ENCODE measurements at regions not wholly inside any gene's neighbourhood (a gene's known extent, or its start where the extent isn't known, plus 50 kb on each side); places are given as distances from the start of the nearest gene placed in this dataset.
A peak's percentile ranks its signal among the peaks of the same experiment; 100 is the strongest.
"Not testable (repeated sequence)": the region's sequence is repeated elsewhere in the genome, so short reads cannot be mapped to it uniquely, and the experiment has no call there.

- not testable (repeated sequence) for ATAC-seq (ENCODE audit: low read depth in 2 of 2); H3K4me1 Mint-ChIP-seq; H3K36me3 Mint-ChIP-seq; H3K4me3 Mint-ChIP-seq; H3K27me3 Mint-ChIP-seq; DNase-seq; H3K27ac Mint-ChIP-seq; H3K9me3 Mint-ChIP-seq
These were observed 75.1 kb upstream of the KIF2A start for GRCh38 chr5:62230876-62231388.

GRCh38 chr5:62231576-62231975 lies 74.4 kb upstream of the KIF2A start:
- no peak for ATAC-seq (ENCODE audit: low read depth in 2 of 2)
- DNase-seq = no peak
- Mint-ChIP-seq H3K4me1 (no peaks in the 10 kb centered on the region), H3K27ac (no peak overlapping the region), H3K36me3 (no peaks in the 10 kb centered on the region), H3K9me3 (peaks cover 0 to 2% (median 0%) of the 10 kb centered on the region in 7 donors), H3K27me3 (peaks cover 0 to 6% (median 0%) of the 10 kb centered on the region in 3 donors), H3K4me3 (no peak overlapping the region)

- H3K4me1 Mint-ChIP-seq; H3K36me3 Mint-ChIP-seq; H3K9me3 Mint-ChIP-seq; DNase-seq; H3K4me3 Mint-ChIP-seq; H3K27me3 Mint-ChIP-seq; H3K27ac Mint-ChIP-seq; ATAC-seq (ENCODE audit: low read depth in 2 of 2): not testable (repeated sequence)
These were observed 73.8 kb upstream of the KIF2A start for GRCh38 chr5:62232218-62232617.

- ATAC-seq (ENCODE audit: low read depth in 2 of 2); H3K27me3 Mint-ChIP-seq; H3K36me3 Mint-ChIP-seq; H3K27ac Mint-ChIP-seq; H3K4me1 Mint-ChIP-seq; H3K9me3 Mint-ChIP-seq; H3K4me3 Mint-ChIP-seq; DNase-seq: not testable (repeated sequence)
These were observed 72.6 kb upstream of the KIF2A start for GRCh38 chr5:62233083-62234046.

GRCh38 chr5:62236593-62236992 lies 69.4 kb upstream of the KIF2A start:
- not testable (repeated sequence) for H3K4me1 Mint-ChIP-seq

GRCh38 chr5:62237944-62238343 lies 68.1 kb upstream of the KIF2A start:
- ATAC-seq (ENCODE audit: low read depth in 2 of 2); H3K9me3 Mint-ChIP-seq; DNase-seq; H3K36me3 Mint-ChIP-seq; H3K27ac Mint-ChIP-seq; H3K4me1 Mint-ChIP-seq; H3K27me3 Mint-ChIP-seq; H3K4me3 Mint-ChIP-seq: not testable (repeated sequence)

More at GRCh38 chr5:62236593-62236992, 69.4 kb upstream of the KIF2A start:
- DNase-seq; ATAC-seq (ENCODE audit: low read depth in 2 of 2); H3K36me3 Mint-ChIP-seq; H3K9me3 Mint-ChIP-seq; H3K4me3 Mint-ChIP-seq; H3K27me3 Mint-ChIP-seq; H3K27ac Mint-ChIP-seq: not testable (repeated sequence)

- H3K36me3 Mint-ChIP-seq; H3K4me3 Mint-ChIP-seq; ATAC-seq (ENCODE audit: low read depth in 2 of 2); H3K27me3 Mint-ChIP-seq; H3K4me1 Mint-ChIP-seq; DNase-seq; H3K9me3 Mint-ChIP-seq; H3K27ac Mint-ChIP-seq: not testable (repeated sequence)
These were observed 67.4 kb upstream of the KIF2A start for GRCh38 chr5:62238584-62238983.

GRCh38 chr5:62240494-62240893 lies 65.5 kb upstream of the KIF2A start:
- not testable (repeated sequence) for DNase-seq; H3K27me3 Mint-ChIP-seq; H3K9me3 Mint-ChIP-seq; ATAC-seq (ENCODE audit: low read depth in 2 of 2); H3K4me3 Mint-ChIP-seq; H3K4me1 Mint-ChIP-seq; H3K36me3 Mint-ChIP-seq
- peak overlapping the region in 1 of 6 donors; percentile 1 for H3K27ac Mint-ChIP-seq

GRCh38 chr5:62242000-62242399 lies 64.0 kb upstream of the KIF2A start:
- H3K36me3 Mint-ChIP-seq; H3K27me3 Mint-ChIP-seq; H3K4me3 Mint-ChIP-seq; H3K27ac Mint-ChIP-seq; DNase-seq; ATAC-seq (ENCODE audit: low read depth in 2 of 2); H3K4me1 Mint-ChIP-seq; H3K9me3 Mint-ChIP-seq: not testable (repeated sequence)

DNA sequence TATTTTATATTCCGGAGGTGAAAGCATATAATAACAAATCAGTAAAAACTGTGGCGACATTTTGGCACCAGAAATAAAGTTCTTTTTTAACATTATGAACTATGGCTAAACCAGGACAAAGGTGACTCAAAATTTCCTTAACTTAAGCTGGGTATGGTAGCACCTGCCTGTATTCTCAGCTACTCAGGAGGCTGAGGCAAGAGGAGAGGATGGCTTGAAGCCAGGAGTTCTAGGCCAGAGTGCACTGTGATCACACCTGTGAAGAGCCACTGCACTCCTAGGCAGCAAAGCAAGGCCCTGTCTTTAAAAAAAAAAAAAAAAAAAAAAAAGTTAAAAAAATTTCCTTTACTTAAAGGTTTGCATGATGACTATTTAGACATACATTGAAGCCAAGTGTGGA lies 63.0 kb upstream of the KIF2A start:
- H3K4me3 Mint-ChIP-seq; H3K36me3 Mint-ChIP-seq; DNase-seq; H3K9me3 Mint-ChIP-seq; H3K27ac Mint-ChIP-seq; ATAC-seq (ENCODE audit: low read depth in 2 of 2); H3K4me1 Mint-ChIP-seq; H3K27me3 Mint-ChIP-seq: not testable (repeated sequence)

DNA sequence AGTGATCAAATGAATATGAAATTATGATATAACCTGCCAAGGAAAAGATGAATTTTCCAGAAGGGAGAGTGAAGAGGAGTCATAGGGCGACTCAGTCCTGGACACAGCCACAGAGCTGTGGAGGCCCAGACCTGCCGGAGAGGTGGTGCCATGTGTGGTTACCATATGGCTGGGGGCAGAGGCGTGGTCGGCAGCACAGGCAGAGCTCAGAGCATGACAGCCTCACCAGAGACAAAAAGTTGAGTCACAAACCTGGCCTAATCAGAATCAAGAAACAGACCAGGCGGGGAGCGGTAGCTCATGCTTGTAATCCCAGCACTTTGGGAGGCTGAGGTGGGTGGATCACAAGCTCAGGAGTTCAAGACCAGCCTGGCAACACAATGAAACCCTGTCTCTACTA lies 57.8 kb upstream of the KIF2A start:
- H3K27me3 Mint-ChIP-seq, H3K36me3 Mint-ChIP-seq, H3K9me3 Mint-ChIP-seq: not testable (repeated sequence)

DNA sequence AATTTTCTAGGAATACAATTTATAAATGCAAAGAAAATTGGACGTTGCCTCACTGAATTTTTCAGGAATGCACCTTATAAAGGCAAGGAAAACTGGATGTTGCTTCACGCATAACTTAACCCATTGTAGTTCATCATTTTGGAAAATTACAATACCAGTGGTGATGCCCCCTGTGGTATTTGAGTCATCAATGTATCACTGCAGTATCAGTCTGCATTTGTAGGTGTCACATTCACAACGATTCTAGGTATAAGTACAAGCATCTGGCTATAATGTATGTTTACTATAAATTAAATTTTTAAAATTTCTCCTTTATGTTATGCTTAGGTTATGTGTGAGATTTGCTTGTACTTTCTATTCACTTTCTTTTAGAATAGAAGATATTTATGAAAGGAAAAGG lies 55.9 kb upstream of the KIF2A start:
- not testable (repeated sequence) for ATAC-seq (ENCODE audit: low read depth in 2 of 2); DNase-seq; H3K4me1 Mint-ChIP-seq

More for the DNA sequence above, 57.8 kb upstream of the KIF2A start:
- not testable (repeated sequence) for ATAC-seq (ENCODE audit: low read depth in 2 of 2); H3K4me3 Mint-ChIP-seq; H3K4me1 Mint-ChIP-seq; H3K27ac Mint-ChIP-seq; DNase-seq

DNA sequence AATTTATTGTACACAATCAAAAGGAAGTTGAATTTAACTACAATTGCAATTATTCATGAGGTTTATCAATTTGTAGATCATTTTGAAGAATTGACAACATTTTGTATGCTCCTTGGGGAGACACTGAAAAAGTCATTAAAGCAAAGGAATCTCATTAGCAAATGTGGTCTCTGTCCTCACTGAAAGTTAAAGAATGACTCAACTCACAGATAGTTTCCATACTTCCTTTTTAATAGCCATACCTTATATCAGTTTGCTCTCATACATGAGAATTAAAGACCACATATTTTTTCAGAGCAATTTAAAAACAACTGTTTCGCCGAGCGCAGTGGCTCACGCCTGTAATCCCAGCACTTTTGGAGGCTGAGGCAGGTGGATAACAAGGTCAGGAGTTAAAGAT lies 55.1 kb upstream of the KIF2A start:
- H3K27ac Mint-ChIP-seq; H3K27me3 Mint-ChIP-seq; H3K36me3 Mint-ChIP-seq; H3K4me1 Mint-ChIP-seq; DNase-seq; H3K4me3 Mint-ChIP-seq; H3K9me3 Mint-ChIP-seq; ATAC-seq (ENCODE audit: low read depth in 2 of 2): not testable (repeated sequence)

More for the DNA sequence above, 55.9 kb upstream of the KIF2A start:
- not testable (repeated sequence) for H3K27ac Mint-ChIP-seq, H3K9me3 Mint-ChIP-seq, H3K4me3 Mint-ChIP-seq, H3K36me3 Mint-ChIP-seq, H3K27me3 Mint-ChIP-seq

DNA sequence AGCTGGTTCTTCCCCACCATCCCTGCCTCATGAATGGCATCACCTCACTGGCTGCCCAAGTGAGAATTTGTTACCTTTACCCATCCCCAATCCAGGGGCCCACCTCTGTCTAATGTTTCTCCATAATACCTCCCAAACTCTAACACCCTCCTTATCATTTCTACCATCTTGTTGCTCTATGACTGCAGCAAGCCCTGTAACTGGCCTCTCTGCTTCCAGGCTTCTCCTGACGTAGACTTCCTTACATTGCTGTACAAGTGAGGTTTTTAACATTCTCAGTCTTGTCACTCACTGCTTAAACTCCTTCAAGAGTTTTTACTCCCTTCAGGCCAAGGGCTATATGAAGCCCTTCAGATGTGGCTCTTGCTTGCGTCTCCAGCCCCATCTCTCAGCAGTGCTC lies 53.5 kb upstream of the KIF2A start:
- not testable (repeated sequence) for H3K4me3 Mint-ChIP-seq; ATAC-seq (ENCODE audit: low read depth in 2 of 2); H3K9me3 Mint-ChIP-seq; DNase-seq; H3K27me3 Mint-ChIP-seq; H3K36me3 Mint-ChIP-seq
- Mint-ChIP-seq H3K4me1 (peaks cover 8 to 11% (median 10%) of the 10 kb centered on the region in 3 donors), H3K27ac (peak overlapping the region in 1 of 6 donors; percentile 23)

All from naive B cell (primary cell).